ENCODE measurements at regions not wholly inside any gene's neighbourhood (a gene's known extent, or its start where the extent isn't known, plus 50 kb on each side); places are given as distances from the start of the nearest gene placed in this dataset.

GRCh38 chr7:17485904-17486303 is 187.5 kb downstream of the AHR start:
- no peak for FAIRE-seq

GRCh38 chr7:17486835-17487234 is 188.4 kb downstream of the AHR start:
- no peak for FAIRE-seq

GRCh38 chr7:17487343-17487742 is 188.9 kb downstream of the AHR start:
- FAIRE-seq: no peak

- no peak for FAIRE-seq
Measured at GRCh38 chr7:17488829-17489228, 190.4 kb downstream of the AHR start.

GRCh38 chr7:17489961-17490360 is 191.5 kb downstream of the AHR start:
- no peak for FAIRE-seq

GRCh38 chr7:17490825-17491224 is 192.4 kb downstream of the AHR start:
- FAIRE-seq: no peak

GRCh38 chr7:17492437-17492836 is 194.0 kb downstream of the AHR start:
- no peak for FAIRE-seq

GRCh38 chr7:17493446-17493845 is 195.0 kb downstream of the AHR start:
- FAIRE-seq: no peak

- no peak for FAIRE-seq
Measured at GRCh38 chr7:17495655-17496394, 197.4 kb downstream of the AHR start.

- FAIRE-seq: no peak
Measured at GRCh38 chr7:17497136-17497535, 198.7 kb downstream of the AHR start.

- FAIRE-seq: no peak
Measured at GRCh38 chr7:17497549-17498167, 199.2 kb downstream of the AHR start.

- FAIRE-seq: no peak
Measured at GRCh38 chr7:17498230-17498629, 199.8 kb downstream of the AHR start.

GRCh38 chr7:17500736-17501135 is 202.3 kb downstream of the AHR start:
- no peak for FAIRE-seq

- no peak for FAIRE-seq
Measured at GRCh38 chr7:17501441-17502212, 203.2 kb downstream of the AHR start.

GRCh38 chr7:17502213-17503060 is 204.0 kb downstream of the AHR start:
- peak; percentile 66 for FAIRE-seq

GRCh38 chr7:17506095-17506494 is 207.6 kb downstream of the AHR start:
- FAIRE-seq: no peak

GRCh38 chr7:17506596-17506995 is 208.1 kb downstream of the AHR start:
- FAIRE-seq: no peak

GRCh38 chr7:17507717-17508116 is 209.3 kb downstream of the AHR start:
- no peak for FAIRE-seq

- no peak for FAIRE-seq
Measured at GRCh38 chr7:17512181-17512675, 213.8 kb downstream of the AHR start.

- no peak for FAIRE-seq
Measured at GRCh38 chr7:17516771-17517170, 218.3 kb downstream of the AHR start.

- FAIRE-seq: no peak
Measured at GRCh38 chr7:17520941-17521340, 222.5 kb downstream of the AHR start.

GRCh38 chr7:17521437-17521836 is 223.0 kb downstream of the AHR start:
- no peak for FAIRE-seq

All from endometrium (tissue), 2 donors.